GM06990 (cell line): ENCODE measurements at regions not wholly inside any gene's neighbourhood (a gene's known extent, or its start where the extent isn't known, plus 50 kb on each side); places are given as distances from the start of the nearest gene placed in this dataset.

Experiments
- DNase-seq: peaks from one replicate; pipeline ENCODE4 v3.0.0-alpha.2; 2011; ENCODE audit not compliant: insufficient read length; ENCODE audit errors: extremely low read depth
- H3K27me3 ChIP-seq: replicated peaks from 2 replicates; pipeline ENCODE4 v1.6.0; 2011; ENCODE audit warnings: low read length; ENCODE audit not compliant: control insufficient read depth, insufficient read depth
- H3K36me3 ChIP-seq: 2 replicates; pipeline ENCODE4 v1.5.1; 2011; ENCODE audit warnings: low read length; ENCODE audit not compliant: control insufficient read depth, insufficient read depth
- H3K4me3 ChIP-seq: replicated peaks from 2 replicates; pipeline ENCODE4 v1.5.1; 2011; ENCODE audit warnings: low read depth, mild to moderate bottlenecking, control low read depth, low read length
- CTCF ChIP-seq: IDR thresholded peaks from 2 replicates; pipeline ENCODE4 v1.5.1; 2011; ENCODE audit warnings: low read length, control low read depth, mild to moderate bottlenecking, inconsistent platforms; ENCODE audit not compliant: insufficient read depth, poor library complexity, severe bottlenecking

GRCh38 chr14:80354860-80355581 lies 143.7 kb upstream of the DIO2 start:
- Histone ChIP-seq H3K4me3 (no peak overlapping the region), H3K36me3 (no peaks in the 10 kb centered on the region), H3K27me3 (no peaks in the 10 kb centered on the region)
- no peak for DNase-seq
- no peak for TF ChIP-seq CTCF

GRCh38 chr14:80352471-80352870 lies 141.2 kb upstream of the DIO2 start:
- no peak overlapping the region for H3K4me3 ChIP-seq
- H3K36me3 ChIP-seq = no peaks in the 10 kb centered on the region
- no peak for DNase-seq
- H3K27me3 ChIP-seq = no peaks in the 10 kb centered on the region
- TF ChIP-seq CTCF = no peak

GRCh38 chr14:80350707-80351106 lies 139.4 kb upstream of the DIO2 start:
- no peak for DNase-seq
- Histone ChIP-seq H3K27me3 (no peaks in the 10 kb centered on the region), H3K36me3 (no peaks in the 10 kb centered on the region), H3K4me3 (no peak overlapping the region)
- TF ChIP-seq CTCF = no peak

GRCh38 chr14:80346395-80346794 lies 135.1 kb upstream of the DIO2 start:
- no peak for DNase-seq
- no peak for TF ChIP-seq CTCF
- H3K4me3 ChIP-seq = no peak overlapping the region
- H3K27me3 ChIP-seq = no peaks in the 10 kb centered on the region
- H3K36me3 ChIP-seq = no peaks in the 10 kb centered on the region

- no peak for TF ChIP-seq CTCF
- DNase-seq = no peak
- Histone ChIP-seq H3K27me3 (no peaks in the 10 kb centered on the region), H3K4me3 (no peak overlapping the region), H3K36me3 (no peaks in the 10 kb centered on the region)
Measured at GRCh38 chr14:80344208-80344607, 132.9 kb upstream of the DIO2 start.
